ENCODE measurements at regions not wholly inside any gene's neighbourhood (a gene's known extent, or its start where the extent isn't known, plus 50 kb on each side); places are given as distances from the start of the nearest gene placed in this dataset.
"Not testable (repeated sequence)": the region's sequence is repeated elsewhere in the genome, so short reads cannot be mapped to it uniquely, and the experiment has no call there.

GRCh38 chr12:47408171-47408871, 297.5 kb downstream of the RPAP3 start:
- DNase-seq: no peak

GRCh38 chr12:47407463-47408129, 298.2 kb downstream of the RPAP3 start:
- peak; percentile 12 for DNase-seq

GRCh38 chr12:47403681-47404080, 302.1 kb downstream of the RPAP3 start:
- no peak for DNase-seq

- DNase-seq: not testable (repeated sequence)
Measured at GRCh38 chr12:47401196-47401595, 304.6 kb downstream of the RPAP3 start.

GRCh38 chr12:47400266-47400665, 305.6 kb downstream of the RPAP3 start:
- DNase-seq: no peak

GRCh38 chr12:47397664-47398281, 308.1 kb downstream of the RPAP3 start:
- no peak for DNase-seq

GRCh38 chr12:47396902-47397663, 308.7 kb downstream of the RPAP3 start:
- no peak for DNase-seq

GRCh38 chr12:47394070-47394469, 311.8 kb downstream of the RPAP3 start:
- DNase-seq: no peak

GRCh38 chr12:47393403-47393790, 312.4 kb downstream of the RPAP3 start:
- DNase-seq: peak; percentile 39

- no peak for DNase-seq
Measured at GRCh38 chr12:47391566-47391965, 311.8 kb upstream of the AMIGO2 start.

- no peak for DNase-seq
Measured at GRCh38 chr12:47388712-47389111, 309.0 kb upstream of the AMIGO2 start.

GRCh38 chr12:47387994-47388393, 308.2 kb upstream of the AMIGO2 start:
- no peak for DNase-seq

- no peak for DNase-seq
Measured at GRCh38 chr12:47385653-47386052, 305.9 kb upstream of the AMIGO2 start.

GRCh38 chr12:47383942-47384341, 304.2 kb upstream of the AMIGO2 start:
- no peak for DNase-seq

- DNase-seq: no peak
Measured at GRCh38 chr12:47382305-47382704, 302.5 kb upstream of the AMIGO2 start.

GRCh38 chr12:47378907-47379306, 299.1 kb upstream of the AMIGO2 start:
- no peak for DNase-seq

- no peak for DNase-seq
Measured at GRCh38 chr12:47378222-47378582, 298.4 kb upstream of the AMIGO2 start.

GRCh38 chr12:47377414-47378221, 297.9 kb upstream of the AMIGO2 start:
- DNase-seq: no peak

GRCh38 chr12:47376927-47377326, 297.2 kb upstream of the AMIGO2 start:
- no peak for DNase-seq

GRCh38 chr12:47373554-47374150, 293.9 kb upstream of the AMIGO2 start:
- DNase-seq: no peak

GRCh38 chr12:47370421-47370820, 290.7 kb upstream of the AMIGO2 start:
- DNase-seq: no peak

- no peak for DNase-seq
Measured at GRCh38 chr12:47369085-47369484, 289.3 kb upstream of the AMIGO2 start.
